IPS-15b (cell line): ENCODE measurements at regions not wholly inside any gene's neighbourhood (a gene's known extent, or its start where the extent isn't known, plus 50 kb on each side); places are given as distances from the start of the nearest gene placed in this dataset.

Source experiments
- H3K27me3 ChIP-seq: one replicate; pipeline ENCODE4 v1.6.1; 2013; ENCODE audit warnings: low read length; ENCODE audit not compliant: control insufficient read depth, insufficient read depth
- H3K36me3 ChIP-seq: one replicate; pipeline ENCODE4 v1.6.1; 2013; ENCODE audit warnings: low read length; ENCODE audit not compliant: control insufficient read depth, insufficient read depth
- H3K4me1 ChIP-seq: one replicate; pipeline ENCODE4 v1.6.1; 2013; ENCODE audit warnings: mild to moderate bottlenecking, low read length; ENCODE audit not compliant: control insufficient read depth, insufficient read depth
- H3K4me3 ChIP-seq: one replicate; pipeline ENCODE4 v1.5.1; 2013; ENCODE audit warnings: low read depth, low read length
- H3K9ac ChIP-seq: one replicate; pipeline ENCODE4 v1.6.1; 2013; ENCODE audit warnings: low read depth, mild to moderate bottlenecking, low read length
- H3K9me3 ChIP-seq: one replicate; pipeline ENCODE4 v1.6.1; 2013; ENCODE audit warnings: mild to moderate bottlenecking, low read length; ENCODE audit not compliant: control insufficient read depth, insufficient read depth

- Histone ChIP-seq H3K4me1 (no peaks in the 10 kb centered on the region), H3K36me3 (no peaks in the 10 kb centered on the region), H3K27me3 (no peaks in the 10 kb centered on the region), H3K9ac (no peak overlapping the region), H3K4me3 (no peak overlapping the region), H3K9me3 (no peaks in the 10 kb centered on the region)
Measured at GRCh38 chr2:145028101-145028920, 508.4 kb upstream of the ZEB2 start.

GRCh38 chr2:145026456-145027455 is 506.8 kb upstream of the ZEB2 start:
- H3K4me1 ChIP-seq = peaks cover 6% of the 10 kb centered on the region
- no peak overlapping the region for H3K9ac ChIP-seq

GRCh38 chr2:145025382-145025781 is 505.5 kb upstream of the ZEB2 start:
- Histone ChIP-seq H3K36me3 (no peaks in the 10 kb centered on the region), H3K4me1 (peaks cover 6% of the 10 kb centered on the region), H3K9ac (no peak overlapping the region)

More at GRCh38 chr2:145026456-145027455, 506.8 kb upstream of the ZEB2 start:
- no peaks in the 10 kb centered on the region for H3K9me3 ChIP-seq
- no peaks in the 10 kb centered on the region for H3K27me3 ChIP-seq
- H3K36me3 ChIP-seq = no peaks in the 10 kb centered on the region
- no peak overlapping the region for H3K4me3 ChIP-seq

GRCh38 chr2:145023334-145023934 is 503.5 kb upstream of the ZEB2 start:
- Histone ChIP-seq H3K4me3 (no peak overlapping the region), H3K4me1 (peaks cover 6% of the 10 kb centered on the region), H3K9ac (no peak overlapping the region), H3K9me3 (no peaks in the 10 kb centered on the region), H3K36me3 (no peaks in the 10 kb centered on the region), H3K27me3 (no peaks in the 10 kb centered on the region)

More at GRCh38 chr2:145025382-145025781, 505.5 kb upstream of the ZEB2 start:
- Histone ChIP-seq H3K4me3 (no peak overlapping the region), H3K27me3 (no peaks in the 10 kb centered on the region), H3K9me3 (no peaks in the 10 kb centered on the region)

GRCh38 chr2:145022666-145023333 is 502.9 kb upstream of the ZEB2 start:
- Histone ChIP-seq H3K9ac (no peak overlapping the region), H3K36me3 (no peaks in the 10 kb centered on the region), H3K4me3 (no peak overlapping the region), H3K27me3 (no peaks in the 10 kb centered on the region), H3K4me1 (peaks cover 6% of the 10 kb centered on the region), H3K9me3 (no peaks in the 10 kb centered on the region)

- Histone ChIP-seq H3K27me3 (no peaks in the 10 kb centered on the region), H3K9ac (no peak overlapping the region), H3K4me1 (peaks cover 6% of the 10 kb centered on the region), H3K36me3 (no peaks in the 10 kb centered on the region), H3K4me3 (no peak overlapping the region), H3K9me3 (no peaks in the 10 kb centered on the region)
Measured at GRCh38 chr2:145021962-145022665, 502.2 kb upstream of the ZEB2 start.

GRCh38 chr2:145020694-145021093 is 500.8 kb upstream of the ZEB2 start:
- Histone ChIP-seq H3K4me1 (peaks cover 6% of the 10 kb centered on the region), H3K9ac (no peak overlapping the region), H3K27me3 (no peaks in the 10 kb centered on the region), H3K4me3 (no peak overlapping the region), H3K36me3 (no peaks in the 10 kb centered on the region), H3K9me3 (no peaks in the 10 kb centered on the region)

GRCh38 chr2:145020139-145020538 is 500.2 kb upstream of the ZEB2 start:
- Histone ChIP-seq H3K9me3 (no peaks in the 10 kb centered on the region), H3K4me3 (no peak overlapping the region), H3K27me3 (no peaks in the 10 kb centered on the region), H3K4me1 (peaks cover 6% of the 10 kb centered on the region), H3K9ac (no peak overlapping the region), H3K36me3 (no peaks in the 10 kb centered on the region)

- no peaks in the 10 kb centered on the region for H3K36me3 ChIP-seq
- H3K9ac ChIP-seq = no peak overlapping the region
- no peaks in the 10 kb centered on the region for H3K27me3 ChIP-seq
- H3K4me3 ChIP-seq = no peak overlapping the region
- H3K9me3 ChIP-seq = no peaks in the 10 kb centered on the region
- peaks cover 6% of the 10 kb centered on the region for H3K4me1 ChIP-seq
Measured at GRCh38 chr2:145018502-145018901, 498.6 kb upstream of the ZEB2 start.

GRCh38 chr2:145017149-145017548 is 497.2 kb upstream of the ZEB2 start:
- Histone ChIP-seq H3K4me1 (peaks cover 4% of the 10 kb centered on the region), H3K36me3 (no peaks in the 10 kb centered on the region), H3K9me3 (no peaks in the 10 kb centered on the region), H3K4me3 (no peak overlapping the region), H3K27me3 (no peaks in the 10 kb centered on the region), H3K9ac (no peak overlapping the region)
